Ishikawa (cell line): ENCODE measurements at regions not wholly inside any gene's neighbourhood (a gene's known extent, or its start where the extent isn't known, plus 50 kb on each side); places are given as distances from the start of the nearest gene placed in this dataset.

Experiments
- CEBPB ChIP-seq: IDR thresholded peaks from 2 replicates; pipeline ENCODE4 v1.6.1; 2012
- CREB1 ChIP-seq: IDR thresholded peaks from 2 replicates; pipeline ENCODE4 v1.6.1; 2012; ENCODE audit warnings: low read depth
- EGR1 ChIP-seq: IDR thresholded peaks from 2 replicates; pipeline ENCODE4 v1.6.1; 2012
- EP300 ChIP-seq: IDR thresholded peaks from 2 replicates; pipeline ENCODE4 v1.6.1; 2012; ENCODE audit warnings: borderline replicate concordance
- FOXM1 ChIP-seq: IDR thresholded peaks from 2 replicates; pipeline ENCODE4 v1.6.1; 2012; ENCODE audit warnings: low read depth, borderline replicate concordance
- NFIC ChIP-seq: IDR thresholded peaks from 2 replicates; pipeline ENCODE4 v1.6.1; 2012
- RAD21 ChIP-seq: IDR thresholded peaks from 2 replicates; pipeline ENCODE4 v1.6.1; 2012; ENCODE audit warnings: low read depth
- TAF1 ChIP-seq: IDR thresholded peaks from 2 replicates; pipeline ENCODE4 v1.6.1; 2012; ENCODE audit warnings: low read depth, mild to moderate bottlenecking
- TCF12 ChIP-seq: IDR thresholded peaks from 2 replicates; pipeline ENCODE4 v1.6.1; 2012; ENCODE audit warnings: low read depth
- TEAD4 ChIP-seq: IDR thresholded peaks from 2 replicates; pipeline ENCODE4 v1.6.1; 2012
- USF1 ChIP-seq: IDR thresholded peaks from 2 replicates; pipeline ENCODE4 v1.6.1; 2012
- YY1 ChIP-seq: IDR thresholded peaks from 2 replicates; pipeline ENCODE4 v1.6.1; 2012; ENCODE audit warnings: low read depth
- ZBTB7A ChIP-seq: IDR thresholded peaks from 2 replicates; pipeline ENCODE4 v1.6.1; 2012; ENCODE audit warnings: low read depth
- TF ChIP-seq, protein P1 (sequence below): IDR thresholded peaks from 2 replicates; pipeline ENCODE4 v1.6.1; 2012; ENCODE audit warnings: low read depth, mild to moderate bottlenecking
- TF ChIP-seq, protein P2 (sequence below): IDR thresholded peaks from 2 replicates; pipeline ENCODE4 v1.6.1; 2012

- no peak for TF ChIP-seq RAD21
- TF ChIP-seq CREB1: no peak
- no peak for TF ChIP-seq ZBTB7A
- no peak for TF ChIP-seq FOXM1
- TF ChIP-seq TEAD4: no peak
- no peak for TF ChIP-seq TCF12
- no peak for TF ChIP-seq NFIC
- no peak for TF ChIP-seq USF1
Observed at GRCh38 chr18:56515522-56515921, 122.9 kb downstream of the TXNL1 start.

DNA sequence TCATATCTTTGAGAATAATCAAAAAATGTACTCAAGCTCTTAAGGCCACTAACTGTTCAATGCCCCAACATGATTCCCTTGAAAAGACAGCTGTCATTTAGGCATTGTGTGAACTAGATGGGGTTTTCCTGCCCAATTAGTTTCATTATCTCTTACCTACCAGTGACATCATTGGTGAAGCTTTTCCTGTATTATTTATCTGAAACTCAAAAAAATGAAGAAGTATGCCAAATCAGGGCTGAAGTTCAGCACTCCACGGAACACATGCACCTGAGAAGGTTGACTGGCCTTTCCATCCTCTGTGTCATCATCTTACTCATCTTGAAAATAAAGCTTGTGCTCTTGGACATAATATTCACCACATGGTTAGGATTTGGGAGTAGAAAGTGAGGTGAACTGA is 126.4 kb downstream of the TXNL1 start:
- no peak for TF ChIP-seq YY1
- no peak for TF ChIP-seq RAD21
- no peak for TF ChIP-seq TEAD4
- TF ChIP-seq CREB1: no peak
- TF ChIP-seq USF1: no peak
- TF ChIP-seq, protein P1, sequence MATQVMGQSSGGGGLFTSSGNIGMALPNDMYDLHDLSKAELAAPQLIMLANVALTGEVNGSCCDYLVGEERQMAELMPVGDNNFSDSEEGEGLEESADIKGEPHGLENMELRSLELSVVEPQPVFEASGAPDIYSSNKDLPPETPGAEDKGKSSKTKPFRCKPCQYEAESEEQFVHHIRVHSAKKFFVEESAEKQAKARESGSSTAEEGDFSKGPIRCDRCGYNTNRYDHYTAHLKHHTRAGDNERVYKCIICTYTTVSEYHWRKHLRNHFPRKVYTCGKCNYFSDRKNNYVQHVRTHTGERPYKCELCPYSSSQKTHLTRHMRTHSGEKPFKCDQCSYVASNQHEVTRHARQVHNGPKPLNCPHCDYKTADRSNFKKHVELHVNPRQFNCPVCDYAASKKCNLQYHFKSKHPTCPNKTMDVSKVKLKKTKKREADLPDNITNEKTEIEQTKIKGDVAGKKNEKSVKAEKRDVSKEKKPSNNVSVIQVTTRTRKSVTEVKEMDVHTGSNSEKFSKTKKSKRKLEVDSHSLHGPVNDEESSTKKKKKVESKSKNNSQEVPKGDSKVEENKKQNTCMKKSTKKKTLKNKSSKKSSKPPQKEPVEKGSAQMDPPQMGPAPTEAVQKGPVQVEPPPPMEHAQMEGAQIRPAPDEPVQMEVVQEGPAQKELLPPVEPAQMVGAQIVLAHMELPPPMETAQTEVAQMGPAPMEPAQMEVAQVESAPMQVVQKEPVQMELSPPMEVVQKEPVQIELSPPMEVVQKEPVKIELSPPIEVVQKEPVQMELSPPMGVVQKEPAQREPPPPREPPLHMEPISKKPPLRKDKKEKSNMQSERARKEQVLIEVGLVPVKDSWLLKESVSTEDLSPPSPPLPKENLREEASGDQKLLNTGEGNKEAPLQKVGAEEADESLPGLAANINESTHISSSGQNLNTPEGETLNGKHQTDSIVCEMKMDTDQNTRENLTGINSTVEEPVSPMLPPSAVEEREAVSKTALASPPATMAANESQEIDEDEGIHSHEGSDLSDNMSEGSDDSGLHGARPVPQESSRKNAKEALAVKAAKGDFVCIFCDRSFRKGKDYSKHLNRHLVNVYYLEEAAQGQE: no peak
- TF ChIP-seq ZBTB7A: no peak
- TF ChIP-seq EGR1: no peak
- TF ChIP-seq CEBPB: no peak
- no peak for TF ChIP-seq FOXM1
- TF ChIP-seq TCF12: no peak
- TF ChIP-seq TAF1: no peak
- no peak for TF ChIP-seq EP300
- no peak for TF ChIP-seq NFIC
- TF ChIP-seq, protein P2, sequence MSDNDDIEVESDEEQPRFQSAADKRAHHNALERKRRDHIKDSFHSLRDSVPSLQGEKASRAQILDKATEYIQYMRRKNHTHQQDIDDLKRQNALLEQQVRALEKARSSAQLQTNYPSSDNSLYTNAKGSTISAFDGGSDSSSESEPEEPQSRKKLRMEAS: no peak

DNA sequence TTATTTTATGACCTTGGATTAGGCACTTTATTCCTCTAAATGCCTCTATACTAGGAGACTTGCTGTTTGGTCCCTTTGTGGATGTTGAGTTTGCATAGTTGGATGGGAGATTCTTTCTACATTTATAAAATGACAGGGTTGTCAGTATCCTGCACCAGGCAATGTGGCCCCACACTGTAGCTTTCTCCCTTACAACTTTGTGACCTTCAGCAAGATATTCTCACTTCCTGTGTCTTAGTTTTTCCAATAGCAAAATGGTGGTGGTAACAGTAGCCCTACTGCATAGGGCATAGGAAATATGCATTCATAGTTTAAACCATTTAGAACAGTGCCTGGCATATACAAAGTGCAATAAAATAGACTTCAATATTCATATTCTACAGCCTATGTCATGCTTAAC is 128.3 kb downstream of the TXNL1 start:
- TF ChIP-seq RAD21 (no peak), EP300 (no peak), TEAD4 (no peak), NFIC (no peak), TCF12 (no peak)
- TF ChIP-seq, protein P2: no peak

- TF ChIP-seq NFIC: 0 out of 2 replicates have a peak, but pooled peaks have one; percentile 12
- TF ChIP-seq, protein P2: no peak
Observed at GRCh38 chr18:56509656-56510055, 128.7 kb downstream of the TXNL1 start.

DNA sequence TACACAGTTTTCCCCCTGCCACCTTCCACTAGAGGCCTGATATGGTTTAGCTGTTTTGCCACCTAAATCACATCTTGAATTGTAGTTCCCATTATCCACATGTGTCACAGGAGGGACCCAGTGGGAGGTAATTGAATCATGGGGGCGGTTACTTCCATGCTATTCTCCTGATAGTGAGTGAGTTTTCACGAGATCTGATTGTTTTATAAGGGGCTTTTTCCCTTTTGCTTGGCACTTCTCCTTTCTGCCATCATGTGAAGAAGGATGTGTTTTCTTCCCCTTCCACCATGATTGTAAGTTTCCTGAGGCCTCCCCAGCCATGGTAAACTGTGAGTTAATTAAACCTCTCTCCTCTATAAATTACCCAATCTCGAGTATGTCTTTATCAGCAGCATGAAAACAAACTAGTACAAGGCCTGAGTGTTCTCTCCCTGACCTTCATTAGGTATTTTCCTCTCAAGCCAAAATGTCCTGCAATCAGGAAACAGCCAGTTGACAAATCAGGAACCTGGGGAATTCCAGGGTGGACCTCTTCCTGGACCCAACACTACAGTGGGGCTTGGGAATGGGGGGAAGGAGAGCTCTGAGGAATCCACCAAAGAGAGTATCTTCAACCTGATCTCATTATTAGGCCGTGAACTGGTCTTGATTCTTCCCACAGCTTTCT is 129.9 kb downstream of the TXNL1 start:
- TF ChIP-seq TEAD4 (no peak), FOXM1 (no peak), USF1 (no peak), RAD21 (no peak), CREB1 (no peak), EGR1 (no peak), CEBPB (no peak)

GRCh38 chr18:56505971-56506370 is 132.4 kb downstream of the TXNL1 start:
- no peak for TF ChIP-seq CREB1
- TF ChIP-seq, protein P1: no peak
- no peak for TF ChIP-seq FOXM1
- no peak for TF ChIP-seq EP300
